H9 (cell line): ENCODE measurements at regions not wholly inside any gene's neighbourhood (a gene's known extent, or its start where the extent isn't known, plus 50 kb on each side); places are given as distances from the start of the nearest gene placed in this dataset.

Experiments
- DNase-seq: peaks from one replicate; pipeline ENCODE4 v3.0.0-alpha.2; 2017
- H2AFZ ChIP-seq: one replicate; pipeline ENCODE4 v1.6.1; 2013; ENCODE audit warnings: mild to moderate bottlenecking, low read length, control low read depth, moderate library complexity
- H2AK5ac ChIP-seq: 2 replicates; pipeline ENCODE4 v1.6.1; 2013; ENCODE audit warnings: low read length, control low read depth, mixed read lengths; ENCODE audit not compliant: insufficient read length
- H2BK120ac ChIP-seq: one replicate; pipeline ENCODE4 v1.6.1; 2013; ENCODE audit warnings: low read depth, mild to moderate bottlenecking, low read length, control low read depth, inconsistent platforms; ENCODE audit not compliant: poor library complexity, severe bottlenecking
- H2BK12ac ChIP-seq: 2 replicates; pipeline ENCODE4 v1.6.1; 2013; ENCODE audit warnings: low read length, control low read depth, mixed read lengths, low read depth; ENCODE audit not compliant: insufficient read length
- H2BK15ac ChIP-seq: 2 replicates; pipeline ENCODE4 v1.6.1; 2013; ENCODE audit warnings: low read depth, low read length, control low read depth
- H2BK20ac ChIP-seq: one replicate; pipeline ENCODE4 v1.6.1; 2013; ENCODE audit warnings: low read depth, mild to moderate bottlenecking, low read length, control low read depth, inconsistent platforms; ENCODE audit not compliant: poor library complexity, severe bottlenecking
- H2BK5ac ChIP-seq: 2 replicates; pipeline ENCODE4 v1.6.1; 2013; ENCODE audit warnings: low read length, control low read depth, mixed read lengths; ENCODE audit not compliant: insufficient read length
- H3K14ac ChIP-seq: 2 replicates; pipeline ENCODE4 v1.6.1; 2013; ENCODE audit warnings: low read length, control low read depth; ENCODE audit not compliant: insufficient read depth
- H3K18ac ChIP-seq: 2 replicates; pipeline ENCODE4 v1.6.1; 2013; ENCODE audit warnings: low read depth, mild to moderate bottlenecking, mixed read lengths, low read length, control low read depth; ENCODE audit not compliant: insufficient read length
- H3K23ac ChIP-seq: 2 replicates; pipeline ENCODE4 v1.6.1; 2013; ENCODE audit warnings: low read length, control low read depth, mixed read lengths, low read depth; ENCODE audit not compliant: insufficient read length
- H3K23me2 ChIP-seq: 2 replicates; pipeline ENCODE4 v1.6.1; 2013; ENCODE audit warnings: low read depth, mild to moderate bottlenecking, mixed read lengths, low read length, control low read depth; ENCODE audit not compliant: insufficient read length, poor library complexity, severe bottlenecking
- H3K27ac ChIP-seq: 2 replicates; pipeline ENCODE4 v1.5.1; 2013; ENCODE audit warnings: low read length, control low read depth, mixed read lengths, low read depth; ENCODE audit not compliant: insufficient read length
- H3K27me3 ChIP-seq: 2 replicates; pipeline ENCODE4 v1.6.1; 2013; ENCODE audit warnings: low read length, control low read depth, inconsistent platforms; ENCODE audit not compliant: insufficient read depth
- H3K4ac ChIP-seq: 2 replicates; pipeline ENCODE4 v1.6.1; 2013; ENCODE audit warnings: low read depth, mild to moderate bottlenecking, control low read depth, inconsistent platforms, low read length, moderate library complexity
- H3K4me1 ChIP-seq: 2 replicates; pipeline ENCODE4 v1.6.1; 2013; ENCODE audit warnings: low read length, control low read depth, inconsistent platforms; ENCODE audit not compliant: insufficient read depth
- H3K4me2 ChIP-seq: 2 replicates; pipeline ENCODE4 v1.6.1; 2013; ENCODE audit warnings: low read length, control low read depth, mixed read lengths; ENCODE audit not compliant: insufficient read length, insufficient read depth
- H3K56ac ChIP-seq: 2 replicates; pipeline ENCODE4 v1.6.1; 2013; ENCODE audit warnings: low read depth, mild to moderate bottlenecking, mixed read lengths, low read length, control low read depth; ENCODE audit not compliant: insufficient read length
- H3K79me1 ChIP-seq: 2 replicates; pipeline ENCODE4 v1.6.1; 2013; ENCODE audit warnings: low read depth, mild to moderate bottlenecking, moderate library complexity, low read length, control low read depth, inconsistent platforms; ENCODE audit not compliant: insufficient read depth, poor library complexity, severe bottlenecking
- H3K79me2 ChIP-seq: 2 replicates; pipeline ENCODE4 v1.6.1; 2013; ENCODE audit warnings: low read length, control low read depth, inconsistent platforms; ENCODE audit not compliant: insufficient read depth
- H3K9ac ChIP-seq: 2 replicates; pipeline ENCODE4 v1.6.1; 2013; ENCODE audit warnings: low read length, control low read depth, mixed read lengths; ENCODE audit not compliant: insufficient read length; ENCODE audit errors: extremely low read depth
- H3K9me3 ChIP-seq: one replicate; pipeline ENCODE4 v1.6.1; 2013; ENCODE audit warnings: low read depth, low read length, inconsistent platforms; ENCODE audit not compliant: control insufficient read depth
- H3T11ph ChIP-seq: one replicate; pipeline ENCODE4 v1.6.1; 2013; ENCODE audit warnings: mild to moderate bottlenecking, low read length, control low read depth, inconsistent platforms
- H4K20me1 ChIP-seq: one replicate; pipeline ENCODE4 v1.6.1; 2013; ENCODE audit not compliant: control insufficient read depth, insufficient read length, insufficient read depth
- H4K5ac ChIP-seq: 2 replicates; pipeline ENCODE4 v1.6.1; 2013; ENCODE audit warnings: low read depth, mild to moderate bottlenecking, mixed read lengths, low read length, control low read depth; ENCODE audit not compliant: insufficient read length
- H4K8ac ChIP-seq: replicated peaks from 2 replicates; pipeline ENCODE4 v1.6.1; 2013; ENCODE audit warnings: low read length, control low read depth, mixed read lengths, low read depth; ENCODE audit not compliant: insufficient read length
- H4K91ac ChIP-seq: 2 replicates; pipeline ENCODE4 v1.6.1; 2013; ENCODE audit warnings: low read depth, mild to moderate bottlenecking, moderate library complexity, mixed read lengths, low read length, control low read depth; ENCODE audit not compliant: insufficient read length
- H3K27ac Mint-ChIP-seq, 3 experiments: 2 replicates in 2 of 3; 3 replicates in 1 of 3; pipeline ENCODE4 v1.8.0; 2020 to 2021; ENCODE audit warnings: mixed read lengths in 3 of 3, mild to moderate bottlenecking in 1 of 3, moderate library complexity in 1 of 3
- H3K27me3 Mint-ChIP-seq: 2 replicates; pipeline ENCODE4 v1.8.0; 2021; ENCODE audit warnings: low read depth, mild to moderate bottlenecking, moderate library complexity, mixed read lengths
- H3K36me3 Mint-ChIP-seq, 3 experiments: 2 replicates in 2 of 3; 3 replicates in 1 of 3; pipeline ENCODE4 v1.8.0; 2020 to 2021; ENCODE audit warnings: low read depth in 3 of 3, mixed read lengths in 3 of 3; ENCODE audit not compliant: insufficient read depth in 1 of 3
- H3K4me1 Mint-ChIP-seq, 2 experiments: 2 replicates each; pipeline ENCODE4 v1.8.0; 2020; ENCODE audit warnings: mixed read lengths in 2 of 2
- H3K4me3 Mint-ChIP-seq, 2 experiments: 2 replicates in 1 of 2; 3 replicates in 1 of 2; pipeline ENCODE4 v1.8.0; 2020 to 2021; ENCODE audit warnings: mild to moderate bottlenecking in 2 of 2, mixed read lengths in 2 of 2, moderate library complexity in 1 of 2
- H3K9me3 Mint-ChIP-seq, 2 experiments: 2 replicates in 1 of 2; 3 replicates in 1 of 2; pipeline ENCODE4 v1.8.0; 2020; ENCODE audit warnings: mild to moderate bottlenecking in 2 of 2, mixed read lengths in 2 of 2, moderate library complexity in 1 of 2
- WGBS: extraction: QIAGEN DNeasy Blood & Tissue Kit; methylation state at CpG from one replicate; pipeline ENCODE4 v1.1.7; 2013; ENCODE audit warnings: missing lambda C conversion rate, low lambda C conversion rate, mixed read lengths; ENCODE audit not compliant: insufficient read length; ENCODE audit errors: extremely low coverage; 5-methylcytosine and 5-hydroxymethylcytosine counted together
- TF ChIP-seq, protein P1 (sequence below): fragments of 200-600 bp; sonication (generic); conservative IDR thresholded peaks from 3 replicates; pipeline ENCODE4 v1.8.0; 2021; ENCODE audit warnings: antibody characterized with exemption, mild to moderate bottlenecking

- Histone ChIP-seq H3K4me2 (no peak overlapping the region), H3K4me1 (no peaks in the 10 kb centered on the region), H3K14ac (no peak overlapping the region; the same call in 1 of the 2 replicates), H3K23ac (no peak overlapping the region), H3K4ac (no peak overlapping the region), H4K8ac (no peak overlapping the region), H3K9ac (no peak overlapping the region), H3K79me2 (no peaks in the 10 kb centered on the region), H3K23me2 (no peaks in the 10 kb centered on the region), H3K9me3 (no peaks in the 10 kb centered on the region), H2AFZ (no peak overlapping the region), H3K79me1 (no peaks in the 10 kb centered on the region), H4K20me1 (no peaks in the 10 kb centered on the region), H4K5ac (no peak overlapping the region), H3K27ac (no peak overlapping the region), H2BK12ac (no peak overlapping the region), H4K91ac (no peak overlapping the region), H2BK5ac (no peak overlapping the region), H2BK20ac (no peak overlapping the region), H2BK15ac (no peak overlapping the region), H2AK5ac (no peak overlapping the region), H2BK120ac (no peak overlapping the region), H3K18ac (no peak overlapping the region), H3K56ac (no peak overlapping the region), H3K27me3 (no peaks in the 10 kb centered on the region), H3T11ph (no peak overlapping the region)
- no peaks in the 10 kb centered on the region for H3K36me3 Mint-ChIP-seq
- no CpG with 5 or more reads among the region's 26 CpGs for WGBS
- H3K27ac Mint-ChIP-seq = peak overlapping the region in 1 of 3 experiments; percentile 74; a peak in 1 of 7 replicates
- no peak overlapping the region for H3K4me3 Mint-ChIP-seq
- peaks cover 9% of the 10 kb centered on the region for H3K27me3 Mint-ChIP-seq
- DNase-seq = no peak
- H3K4me1 Mint-ChIP-seq = peaks cover 8 to 18% of the 10 kb centered on the region in 2 experiments; a peak in 3 of 4 replicates
- TF ChIP-seq, protein P1, sequence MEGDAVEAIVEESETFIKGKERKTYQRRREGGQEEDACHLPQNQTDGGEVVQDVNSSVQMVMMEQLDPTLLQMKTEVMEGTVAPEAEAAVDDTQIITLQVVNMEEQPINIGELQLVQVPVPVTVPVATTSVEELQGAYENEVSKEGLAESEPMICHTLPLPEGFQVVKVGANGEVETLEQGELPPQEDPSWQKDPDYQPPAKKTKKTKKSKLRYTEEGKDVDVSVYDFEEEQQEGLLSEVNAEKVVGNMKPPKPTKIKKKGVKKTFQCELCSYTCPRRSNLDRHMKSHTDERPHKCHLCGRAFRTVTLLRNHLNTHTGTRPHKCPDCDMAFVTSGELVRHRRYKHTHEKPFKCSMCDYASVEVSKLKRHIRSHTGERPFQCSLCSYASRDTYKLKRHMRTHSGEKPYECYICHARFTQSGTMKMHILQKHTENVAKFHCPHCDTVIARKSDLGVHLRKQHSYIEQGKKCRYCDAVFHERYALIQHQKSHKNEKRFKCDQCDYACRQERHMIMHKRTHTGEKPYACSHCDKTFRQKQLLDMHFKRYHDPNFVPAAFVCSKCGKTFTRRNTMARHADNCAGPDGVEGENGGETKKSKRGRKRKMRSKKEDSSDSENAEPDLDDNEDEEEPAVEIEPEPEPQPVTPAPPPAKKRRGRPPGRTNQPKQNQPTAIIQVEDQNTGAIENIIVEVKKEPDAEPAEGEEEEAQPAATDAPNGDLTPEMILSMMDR = no peak
- H3K9me3 Mint-ChIP-seq = no peaks in the 10 kb centered on the region
Measured at GRCh38 chr14:104373055-104373854, 206.3 kb upstream of the C14orf180 start.
